ENCODE measurements at regions not wholly inside any gene's neighbourhood (a gene's known extent, or its start where the extent isn't known, plus 50 kb on each side); places are given as distances from the start of the nearest gene placed in this dataset.

DNA sequence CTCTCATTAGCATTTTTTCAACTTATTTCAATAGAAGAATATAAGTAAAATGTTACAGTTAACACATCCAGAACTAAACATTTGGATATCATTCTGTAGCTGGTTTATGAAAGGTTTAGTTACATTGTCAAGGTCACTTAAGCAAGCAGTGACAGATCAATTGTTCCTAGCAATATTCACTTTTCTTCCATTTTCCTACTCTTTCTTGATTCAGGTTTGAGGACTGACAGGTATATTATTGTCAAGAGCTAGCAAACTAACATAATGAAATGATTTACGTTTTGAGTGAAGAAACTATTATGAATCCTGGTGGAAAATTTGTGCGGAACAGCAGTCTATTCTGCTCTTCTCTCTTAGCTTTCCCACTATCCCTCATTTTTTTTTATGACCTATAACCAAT lies 220.4 kb upstream of the ADGRL4 start (continued):
- TF ChIP-seq CHD2 (IDR thresholded peaks at IDR 0.05; ENCODE audit: low read length) (no peak), JUND (IDR thresholded peaks at IDR 0.05; ENCODE audit: low read length) (no peak), CHD7 (IDR thresholded peaks at IDR 0.05; ENCODE audit: insufficient replicate concordance, low read length) (no peak)

Measured in H1 (cell line).